Stimulated activated naive CD8-positive, alpha-beta T cell treated with anti-CD3 and anti-CD28 coated beads, Interleukin-15, Interleukin-2, amounts not matched to agents 100 ng/mL and 50 ng/mL, for 24 hours (primary cell): ENCODE measurements at regions not wholly inside any gene's neighbourhood (a gene's known extent, or its start where the extent isn't known, plus 50 kb on each side); places are given as distances from the start of the nearest gene placed in this dataset.

Experiments
- H3K27ac Mint-ChIP-seq: one replicate; pipeline ENCODE4 v1.8.0; 2021; ENCODE audit warnings: mild to moderate bottlenecking, mixed read lengths
- H3K27me3 Mint-ChIP-seq: one replicate; pipeline ENCODE4 v1.8.0; 2021; ENCODE audit warnings: mixed read lengths
- H3K36me3 Mint-ChIP-seq: one replicate; pipeline ENCODE4 v1.8.0; 2021; ENCODE audit warnings: low read depth, mixed read lengths
- H3K4me1 Mint-ChIP-seq: one replicate; pipeline ENCODE4 v1.8.0; 2021; ENCODE audit warnings: low read depth, mixed read lengths
- H3K4me3 Mint-ChIP-seq: one replicate; pipeline ENCODE4 v1.8.0; 2021; ENCODE audit warnings: mild to moderate bottlenecking, mixed read lengths
- H3K9me3 Mint-ChIP-seq: one replicate; pipeline ENCODE4 v1.8.0; 2021; ENCODE audit warnings: mixed read lengths

- Mint-ChIP-seq H3K36me3 (no peaks in the 10 kb centered on the region), H3K27ac (no peak overlapping the region), H3K4me3 (no peak overlapping the region), H3K27me3 (no peaks in the 10 kb centered on the region), H3K9me3 (no peaks in the 10 kb centered on the region), H3K4me1 (no peaks in the 10 kb centered on the region)
Measured at GRCh38 chr11:103548838-103549237, 439.6 kb downstream of the DYNC2H1 start.

- no peak overlapping the region for H3K27ac Mint-ChIP-seq
- H3K9me3 Mint-ChIP-seq, result no peaks in the 10 kb centered on the region
- no peaks in the 10 kb centered on the region for H3K4me1 Mint-ChIP-seq
- no peaks in the 10 kb centered on the region for H3K27me3 Mint-ChIP-seq
- no peak overlapping the region for H3K4me3 Mint-ChIP-seq
- H3K36me3 Mint-ChIP-seq, result no peaks in the 10 kb centered on the region
Measured at GRCh38 chr11:103550811-103551210, 441.6 kb downstream of the DYNC2H1 start.

- H3K4me1 Mint-ChIP-seq, result no peaks in the 10 kb centered on the region
Measured at GRCh38 chr11:103552086-103552485, 442.9 kb downstream of the DYNC2H1 start.

GRCh38 chr11:103556171-103556570, 446.9 kb downstream of the DYNC2H1 start:
- H3K36me3 Mint-ChIP-seq, result no peaks in the 10 kb centered on the region
- H3K27me3 Mint-ChIP-seq, result no peaks in the 10 kb centered on the region
- H3K4me3 Mint-ChIP-seq, result no peak overlapping the region
- H3K27ac Mint-ChIP-seq, result no peak overlapping the region
- no peaks in the 10 kb centered on the region for H3K4me1 Mint-ChIP-seq
- no peaks in the 10 kb centered on the region for H3K9me3 Mint-ChIP-seq

More at GRCh38 chr11:103552086-103552485, 442.9 kb downstream of the DYNC2H1 start:
- Mint-ChIP-seq H3K27ac (no peak overlapping the region), H3K9me3 (no peaks in the 10 kb centered on the region), H3K27me3 (no peaks in the 10 kb centered on the region), H3K4me3 (no peak overlapping the region), H3K36me3 (no peaks in the 10 kb centered on the region)

- Mint-ChIP-seq H3K9me3 (peaks cover 4% of the 10 kb centered on the region), H3K4me3 (no peak overlapping the region)
Measured at GRCh38 chr11:103566116-103566515, 456.9 kb downstream of the DYNC2H1 start.

GRCh38 chr11:103581760-103582159, 454.7 kb upstream of the DDI1 start:
- H3K4me1 Mint-ChIP-seq, result no peaks in the 10 kb centered on the region
- no peak overlapping the region for H3K4me3 Mint-ChIP-seq
- no peaks in the 10 kb centered on the region for H3K36me3 Mint-ChIP-seq
- H3K9me3 Mint-ChIP-seq, result peaks cover 10% of the 10 kb centered on the region
- no peak overlapping the region for H3K27ac Mint-ChIP-seq
- H3K27me3 Mint-ChIP-seq, result peaks cover 6% of the 10 kb centered on the region

More at GRCh38 chr11:103566116-103566515, 456.9 kb downstream of the DYNC2H1 start:
- no peaks in the 10 kb centered on the region for H3K36me3 Mint-ChIP-seq
- H3K4me1 Mint-ChIP-seq, result no peaks in the 10 kb centered on the region
- no peak overlapping the region for H3K27ac Mint-ChIP-seq
- peaks cover 5% of the 10 kb centered on the region for H3K27me3 Mint-ChIP-seq

GRCh38 chr11:103582351-103582909, 454.0 kb upstream of the DDI1 start:
- H3K36me3 Mint-ChIP-seq, result no peaks in the 10 kb centered on the region
- H3K4me1 Mint-ChIP-seq, result no peaks in the 10 kb centered on the region
- no peak overlapping the region for H3K4me3 Mint-ChIP-seq
- no peak overlapping the region for H3K27ac Mint-ChIP-seq
- H3K27me3 Mint-ChIP-seq, result peaks cover 6% of the 10 kb centered on the region
- peaks cover 10% of the 10 kb centered on the region for H3K9me3 Mint-ChIP-seq

GRCh38 chr11:103584021-103584420, 452.4 kb upstream of the DDI1 start:
- H3K27ac Mint-ChIP-seq, result no peak overlapping the region
- H3K27me3 Mint-ChIP-seq, result peaks cover 6% of the 10 kb centered on the region
- peaks cover 10% of the 10 kb centered on the region for H3K9me3 Mint-ChIP-seq
- no peaks in the 10 kb centered on the region for H3K4me1 Mint-ChIP-seq
- H3K4me3 Mint-ChIP-seq, result no peak overlapping the region
- no peaks in the 10 kb centered on the region for H3K36me3 Mint-ChIP-seq

- Mint-ChIP-seq H3K27ac (no peak overlapping the region), H3K4me3 (no peak overlapping the region), H3K4me1 (no peaks in the 10 kb centered on the region), H3K27me3 (peaks cover 3% of the 10 kb centered on the region), H3K9me3 (peaks cover 5% of the 10 kb centered on the region), H3K36me3 (no peaks in the 10 kb centered on the region)
Measured at GRCh38 chr11:103584720-103585119, 451.7 kb upstream of the DDI1 start.

GRCh38 chr11:103585401-103585800, 451.0 kb upstream of the DDI1 start:
- Mint-ChIP-seq H3K27ac (no peak overlapping the region), H3K27me3 (no peaks in the 10 kb centered on the region), H3K4me1 (no peaks in the 10 kb centered on the region)

GRCh38 chr11:103585911-103586310, 450.5 kb upstream of the DDI1 start:
- H3K36me3 Mint-ChIP-seq, result no peaks in the 10 kb centered on the region
- no peak overlapping the region for H3K4me3 Mint-ChIP-seq
- no peak overlapping the region for H3K27ac Mint-ChIP-seq
- H3K4me1 Mint-ChIP-seq, result no peaks in the 10 kb centered on the region
- H3K9me3 Mint-ChIP-seq, result no peaks in the 10 kb centered on the region
- no peaks in the 10 kb centered on the region for H3K27me3 Mint-ChIP-seq

More at GRCh38 chr11:103585401-103585800, 451.0 kb upstream of the DDI1 start:
- Mint-ChIP-seq H3K9me3 (no peaks in the 10 kb centered on the region), H3K4me3 (no peak overlapping the region), H3K36me3 (no peaks in the 10 kb centered on the region)

GRCh38 chr11:103586756-103587155, 449.7 kb upstream of the DDI1 start:
- H3K4me1 Mint-ChIP-seq, result no peaks in the 10 kb centered on the region
- no peak overlapping the region for H3K4me3 Mint-ChIP-seq
- no peak overlapping the region for H3K27ac Mint-ChIP-seq
- no peaks in the 10 kb centered on the region for H3K36me3 Mint-ChIP-seq
- H3K27me3 Mint-ChIP-seq, result no peaks in the 10 kb centered on the region
- no peaks in the 10 kb centered on the region for H3K9me3 Mint-ChIP-seq

GRCh38 chr11:103587901-103588788, 448.3 kb upstream of the DDI1 start:
- Mint-ChIP-seq H3K36me3 (no peaks in the 10 kb centered on the region), H3K27ac (no peak overlapping the region), H3K4me3 (no peak overlapping the region), H3K27me3 (no peaks in the 10 kb centered on the region), H3K9me3 (no peaks in the 10 kb centered on the region), H3K4me1 (no peaks in the 10 kb centered on the region)

- H3K27ac Mint-ChIP-seq, result no peak overlapping the region
Measured at GRCh38 chr11:103591554-103591953, 444.9 kb upstream of the DDI1 start.

GRCh38 chr11:103594283-103594682, 442.2 kb upstream of the DDI1 start:
- Mint-ChIP-seq H3K27ac (no peak overlapping the region), H3K36me3 (no peaks in the 10 kb centered on the region), H3K4me3 (no peak overlapping the region), H3K27me3 (peaks cover 11% of the 10 kb centered on the region), H3K4me1 (no peaks in the 10 kb centered on the region), H3K9me3 (no peaks in the 10 kb centered on the region)

More at GRCh38 chr11:103591554-103591953, 444.9 kb upstream of the DDI1 start:
- Mint-ChIP-seq H3K9me3 (no peaks in the 10 kb centered on the region), H3K4me1 (no peaks in the 10 kb centered on the region), H3K4me3 (no peak overlapping the region), H3K27me3 (no peaks in the 10 kb centered on the region), H3K36me3 (no peaks in the 10 kb centered on the region)
